GM19455 (cell line): ENCODE measurements at regions not wholly inside any gene's neighbourhood (a gene's known extent, or its start where the extent isn't known, plus 50 kb on each side); places are given as distances from the start of the nearest gene placed in this dataset.

Experiments
- ATAC-seq: cut with Tn5 transposase; IDR thresholded peaks from one replicate; pipeline ENCODE4 v1.9.1; 2021; ENCODE audit not compliant: unreplicated experiment

DNA sequence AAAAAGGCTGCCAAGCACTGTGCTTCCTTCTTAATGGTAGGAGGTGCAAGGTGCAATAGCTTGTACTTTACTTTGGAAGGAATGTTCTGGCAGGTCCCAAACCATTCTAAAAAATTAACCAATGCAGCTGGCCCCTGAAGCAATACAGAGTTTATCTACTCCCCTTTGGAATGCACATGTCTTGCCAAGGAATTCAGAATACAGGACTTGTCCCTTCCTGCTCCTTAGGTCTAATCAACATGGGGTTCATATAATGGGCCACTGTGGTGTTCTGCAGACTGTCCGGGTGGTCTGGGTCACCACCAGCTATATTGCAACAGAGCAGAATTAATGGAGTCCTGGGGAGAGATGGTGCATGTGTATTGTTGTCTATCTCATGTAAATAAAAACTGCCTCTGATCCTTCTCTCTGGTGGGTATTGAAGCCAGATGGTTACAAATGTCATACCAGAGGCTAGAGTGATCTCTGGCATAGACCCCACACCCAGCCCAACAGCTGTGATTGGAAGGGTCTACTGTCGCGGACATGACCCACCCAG, 112.8 kb downstream of the RIPK4 start:
- no peak for ATAC-seq

- no peak for ATAC-seq
Observed at GRCh38 chr21:41653243-41653953, 113.5 kb downstream of the RIPK4 start.

- no peak for ATAC-seq
Observed at GRCh38 chr21:41651830-41652229, 115.0 kb downstream of the RIPK4 start.

DNA sequence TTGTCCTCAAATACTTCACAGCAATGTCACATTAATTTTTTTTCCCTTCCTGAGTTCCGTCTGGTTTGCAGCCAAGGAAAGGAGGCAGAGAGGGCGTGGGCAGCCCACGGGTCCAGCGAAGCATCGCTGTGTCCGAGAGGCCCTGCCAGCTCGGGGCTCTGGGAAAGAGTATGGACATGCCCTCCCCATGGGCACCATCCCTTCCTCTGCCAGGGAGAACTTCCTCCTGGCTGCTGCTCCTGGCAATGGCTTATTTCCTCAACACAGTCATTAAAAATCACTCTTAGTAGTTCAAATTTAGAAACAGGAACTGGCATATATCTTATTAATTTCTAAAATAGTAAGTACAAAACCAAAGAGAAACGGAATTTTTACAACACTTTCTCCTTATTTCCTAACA, 115.4 kb downstream of the RIPK4 start:
- no peak for ATAC-seq

GRCh38 chr21:41650526-41651145, 116.2 kb downstream of the RIPK4 start:
- no peak for ATAC-seq

GRCh38 chr21:41648591-41649031, 118.2 kb downstream of the RIPK4 start:
- no peak for ATAC-seq

GRCh38 chr21:41647806-41648561, 118.9 kb downstream of the RIPK4 start:
- no peak for ATAC-seq

DNA sequence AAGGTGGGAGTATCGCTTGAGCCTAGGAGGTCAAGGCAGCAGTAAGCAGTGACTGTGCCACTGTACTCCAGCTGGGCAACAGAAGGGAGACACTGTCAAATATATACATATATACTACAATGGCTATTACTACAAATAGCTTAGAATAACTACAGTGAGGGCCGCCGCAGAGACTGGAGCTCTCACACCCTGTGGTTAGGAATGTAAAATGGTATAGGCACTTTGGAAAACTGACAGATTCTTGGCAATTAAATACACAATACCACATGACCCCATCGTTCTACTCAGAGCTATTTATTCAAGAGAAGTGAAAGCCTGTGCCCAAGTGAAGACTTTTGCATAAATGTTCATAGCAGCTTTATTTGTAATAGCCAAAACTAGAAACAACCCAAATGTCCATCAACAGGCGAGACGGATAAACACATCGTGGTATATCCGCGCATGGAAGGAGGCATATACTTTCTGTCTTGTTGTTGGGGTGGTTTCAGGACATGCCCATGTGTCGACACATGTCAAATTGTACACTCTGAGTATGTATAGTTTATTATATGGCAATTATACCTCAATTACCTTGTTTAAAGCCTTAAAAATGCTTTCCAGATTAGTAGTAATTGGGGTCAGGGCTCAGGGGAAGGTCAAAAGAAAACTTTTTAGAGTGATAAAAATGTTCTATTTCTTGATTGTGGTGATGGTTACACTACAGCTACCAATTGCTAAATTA, 123.4 kb downstream of the RIPK4 start:
- no peak for ATAC-seq

GRCh38 chr21:41641821-41642701, 124.8 kb downstream of the RIPK4 start:
- no peak for ATAC-seq

- no peak for ATAC-seq
Observed at GRCh38 chr21:41641510-41641815, 125.4 kb downstream of the RIPK4 start.

DNA sequence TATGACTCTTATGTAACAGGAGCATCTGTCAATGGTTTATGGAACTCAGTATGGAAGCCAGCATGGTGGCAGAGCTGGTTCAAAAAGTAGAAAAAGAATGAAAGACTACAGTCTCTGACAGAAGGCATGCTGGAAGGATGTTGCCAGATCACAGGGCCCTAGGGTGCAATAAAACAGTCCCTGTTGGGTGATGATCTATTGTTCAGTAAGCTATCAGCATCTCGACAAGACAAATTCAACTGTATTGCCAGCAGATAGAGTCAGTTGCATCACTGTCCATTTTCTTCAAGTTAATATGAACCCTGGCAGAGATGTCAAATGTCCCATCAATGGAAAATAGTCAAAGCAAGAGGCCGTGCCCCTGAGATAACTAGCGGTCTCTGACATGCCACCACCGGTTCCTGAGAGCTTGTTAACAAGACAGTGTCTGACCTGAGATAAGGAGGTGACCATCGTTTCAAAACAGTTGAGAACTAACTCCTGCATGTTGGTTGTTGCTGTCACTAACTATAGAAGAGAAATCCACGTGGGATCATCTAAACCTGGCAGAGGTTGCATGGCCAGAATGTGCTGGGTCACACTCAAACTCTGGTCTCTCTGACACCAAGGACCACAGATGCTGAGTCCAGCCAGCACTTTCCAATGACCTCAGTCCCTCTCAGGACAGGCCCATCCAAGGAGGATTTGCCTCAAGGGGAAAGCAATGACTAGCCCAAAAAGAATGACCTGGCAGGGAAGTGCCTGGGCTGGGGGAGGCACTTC, 125.9 kb downstream of the RIPK4 start:
- ATAC-seq = no peak

DNA sequence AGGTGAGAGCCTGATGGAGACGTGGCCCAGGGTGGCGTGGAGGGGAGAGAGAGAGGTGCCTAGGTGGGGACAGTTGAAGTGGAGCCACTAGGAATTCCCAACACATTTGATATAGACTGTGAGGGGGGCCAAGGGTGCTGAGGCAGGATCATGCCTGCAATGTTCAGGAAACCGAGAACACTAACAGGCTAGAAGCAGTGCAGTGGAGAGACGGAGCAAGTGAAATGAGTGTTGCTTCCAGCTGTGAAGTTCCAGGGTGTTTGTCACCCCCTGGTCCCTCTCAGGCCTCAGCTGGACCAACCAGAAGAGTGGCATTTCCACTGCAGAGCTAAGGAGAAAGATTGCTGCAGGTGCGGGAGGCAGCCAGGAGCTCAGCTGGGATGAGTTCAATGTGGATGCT, 127.1 kb downstream of the RIPK4 start:
- no peak for ATAC-seq

DNA sequence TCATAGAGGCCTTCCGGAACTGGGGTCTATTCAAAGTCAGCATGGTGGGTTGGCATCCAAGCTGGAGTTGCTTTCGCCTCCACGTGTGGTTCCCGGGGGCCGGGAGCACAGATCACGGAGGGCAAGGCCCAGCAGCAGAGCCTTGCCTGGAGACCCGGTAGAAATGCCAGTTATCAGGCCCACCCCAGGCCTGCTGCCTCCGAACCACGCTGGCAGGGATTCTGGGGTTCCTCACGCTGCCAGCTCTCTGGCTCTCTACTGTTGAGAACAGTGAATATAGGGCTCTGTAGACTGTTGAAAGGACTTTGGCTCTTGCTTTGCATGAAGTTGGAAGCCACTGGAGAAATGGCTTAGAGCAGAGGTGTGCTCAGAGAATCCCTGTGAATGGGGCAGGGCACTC, 127.5 kb downstream of the RIPK4 start:
- ATAC-seq = no peak

- ATAC-seq = no peak
Observed at GRCh38 chr21:41638201-41638790, 128.6 kb downstream of the RIPK4 start.

DNA sequence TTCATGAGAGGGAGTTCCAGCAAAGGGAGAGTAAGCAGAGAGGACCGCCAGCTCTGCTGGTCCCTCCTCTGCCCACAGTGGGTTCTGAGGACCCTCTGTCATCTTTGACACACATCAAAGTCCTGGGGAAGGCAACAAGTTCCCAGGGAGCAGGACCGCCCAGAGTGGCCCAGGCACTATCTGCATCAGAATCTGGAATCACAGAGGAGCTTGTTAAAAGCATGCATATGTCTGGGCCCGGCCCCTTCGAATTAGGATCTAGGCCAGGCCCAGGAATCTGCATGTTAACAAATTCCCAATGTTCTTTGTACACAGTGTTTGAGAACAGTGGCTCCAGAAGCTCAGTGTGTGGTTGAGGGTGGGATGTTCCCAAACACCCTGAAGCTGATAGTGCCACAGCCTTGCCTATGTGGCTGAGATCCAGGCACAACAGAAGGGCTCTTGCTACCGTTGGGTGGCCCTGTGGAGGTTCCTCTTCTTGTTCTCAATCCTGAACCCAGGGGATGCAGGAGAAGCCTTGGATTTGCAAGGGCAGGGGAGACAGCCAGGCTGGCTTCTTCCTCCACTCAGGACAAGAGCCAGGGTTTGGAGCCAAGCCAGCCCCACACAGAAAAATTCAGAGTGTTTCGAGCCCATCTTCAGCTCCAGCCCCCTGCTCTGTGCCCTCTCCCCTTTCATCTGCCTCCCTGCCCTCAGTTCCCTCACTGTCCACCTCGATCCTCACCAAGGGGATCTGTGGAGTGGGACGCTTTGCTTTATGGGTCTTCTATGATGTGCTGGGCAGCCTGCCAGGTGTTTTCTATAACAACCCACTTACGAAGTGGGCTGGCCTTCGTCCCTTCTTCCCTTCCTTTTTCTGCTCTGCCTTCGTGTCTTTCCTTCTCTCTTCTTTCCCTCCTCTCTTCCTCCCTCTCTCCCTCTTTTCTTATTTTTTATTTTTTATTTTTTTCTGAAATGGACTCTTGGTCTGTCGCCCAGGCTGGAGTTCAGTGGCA, 129.0 kb upstream of the TMPRSS2 start:
- ATAC-seq = no peak

DNA sequence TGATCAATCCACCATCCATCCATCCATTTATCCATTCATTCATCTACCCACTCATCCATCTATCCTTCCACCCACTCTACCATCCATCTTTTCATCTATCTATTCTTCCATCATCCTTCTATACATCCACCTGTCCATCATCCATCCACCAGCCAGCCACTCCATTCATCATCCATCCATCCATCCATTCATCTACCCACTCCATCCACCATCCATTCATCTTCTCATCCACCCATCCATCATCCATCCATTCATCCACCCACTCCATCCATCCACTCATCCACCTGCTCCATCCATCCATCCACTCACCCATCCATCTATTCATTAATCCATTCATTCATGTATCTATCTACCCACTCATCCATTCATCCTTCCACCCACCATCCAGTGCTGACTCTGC, 127.9 kb upstream of the TMPRSS2 start:
- ATAC-seq = no peak

DNA sequence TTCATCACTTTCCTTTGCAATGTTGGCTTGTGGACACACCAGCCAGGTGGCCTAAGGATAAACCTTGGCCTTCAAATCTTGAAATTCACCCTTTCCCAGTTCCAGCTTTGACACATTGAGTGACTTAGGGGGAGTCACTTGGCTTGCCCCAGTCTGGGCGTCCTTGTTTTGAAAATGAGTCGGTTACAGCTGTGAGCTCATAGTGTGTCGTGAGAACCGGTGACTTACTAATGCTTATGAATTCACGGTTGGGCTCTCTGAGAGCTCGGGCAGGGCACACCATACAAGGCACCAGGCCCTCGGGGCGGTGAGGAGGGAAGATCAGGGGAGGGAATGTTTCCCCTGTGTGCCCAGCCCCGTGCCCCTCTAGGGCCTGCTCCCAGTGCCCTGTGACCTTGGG, 126.9 kb upstream of the TMPRSS2 start:
- no peak for ATAC-seq

DNA sequence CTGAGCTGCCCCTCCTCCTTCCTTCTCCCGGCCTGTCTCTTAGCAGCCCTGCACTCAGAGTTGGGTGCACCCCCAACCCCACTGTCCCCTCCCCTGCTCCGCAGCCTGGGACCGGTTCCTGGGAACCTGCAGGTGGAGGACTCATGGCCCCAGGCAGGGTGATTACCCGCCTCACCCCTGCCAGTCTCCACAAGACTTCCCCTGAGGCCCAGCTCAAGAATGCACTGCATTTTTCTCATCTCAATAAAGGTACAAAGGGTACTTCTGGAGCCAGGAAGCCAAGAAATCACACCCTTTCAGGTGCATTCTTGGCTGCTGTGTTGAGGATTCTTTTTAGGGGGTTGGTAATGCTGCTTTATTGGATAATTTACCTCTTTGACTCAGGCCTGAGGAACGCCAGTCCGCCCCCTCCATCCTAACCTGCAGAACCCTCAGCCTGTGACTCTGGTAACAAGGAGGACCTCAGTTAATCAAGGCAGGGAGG, 126.3 kb upstream of the TMPRSS2 start:
- ATAC-seq = no peak
